GM12878 (cell line): ENCODE measurements at regions not wholly inside any gene's neighbourhood (a gene's known extent, or its start where the extent isn't known, plus 50 kb on each side); places are given as distances from the start of the nearest gene placed in this dataset.
A peak's percentile ranks its signal among the peaks of the same experiment; 100 is the strongest.

Source experiments
- KAT2A ChIP-seq: conservative IDR thresholded peaks from 2 replicates; pipeline ENCODE4 v1.6.1; 2011; ENCODE audit warnings: low read depth, low read length; ENCODE audit not compliant: control insufficient read depth
- MEF2B ChIP-seq: fragments of 450-650 bp; IDR thresholded peaks from 2 replicates; pipeline ENCODE4 v1.6.1; 2018; ENCODE audit warnings: mild to moderate bottlenecking, moderate library complexity; ENCODE audit not compliant: partially characterized antibody, poor library complexity, severe bottlenecking
- NR2C2 ChIP-seq: IDR thresholded peaks from 2 replicates; pipeline ENCODE4 v1.6.1; 2011; ENCODE audit warnings: borderline replicate concordance, low read depth; ENCODE audit not compliant: control insufficient read depth, insufficient read length
- SMC3 ChIP-seq: IDR thresholded peaks from 2 replicates; pipeline ENCODE4 v1.6.1; 2011; ENCODE audit warnings: low read length, improper control_type of control experiment, borderline replicate concordance
- TF ChIP-seq, protein P1 (sequence below): fragments of 450-650 bp; IDR thresholded peaks from 2 replicates; pipeline ENCODE4 v1.6.1; 2017; ENCODE audit warnings: mild to moderate bottlenecking, moderate library complexity
- TF ChIP-seq, protein P2 (sequence below): fragments of 450-650 bp; IDR thresholded peaks from 2 replicates; pipeline ENCODE4 v1.6.1; 2017; ENCODE audit warnings: mild to moderate bottlenecking

DNA sequence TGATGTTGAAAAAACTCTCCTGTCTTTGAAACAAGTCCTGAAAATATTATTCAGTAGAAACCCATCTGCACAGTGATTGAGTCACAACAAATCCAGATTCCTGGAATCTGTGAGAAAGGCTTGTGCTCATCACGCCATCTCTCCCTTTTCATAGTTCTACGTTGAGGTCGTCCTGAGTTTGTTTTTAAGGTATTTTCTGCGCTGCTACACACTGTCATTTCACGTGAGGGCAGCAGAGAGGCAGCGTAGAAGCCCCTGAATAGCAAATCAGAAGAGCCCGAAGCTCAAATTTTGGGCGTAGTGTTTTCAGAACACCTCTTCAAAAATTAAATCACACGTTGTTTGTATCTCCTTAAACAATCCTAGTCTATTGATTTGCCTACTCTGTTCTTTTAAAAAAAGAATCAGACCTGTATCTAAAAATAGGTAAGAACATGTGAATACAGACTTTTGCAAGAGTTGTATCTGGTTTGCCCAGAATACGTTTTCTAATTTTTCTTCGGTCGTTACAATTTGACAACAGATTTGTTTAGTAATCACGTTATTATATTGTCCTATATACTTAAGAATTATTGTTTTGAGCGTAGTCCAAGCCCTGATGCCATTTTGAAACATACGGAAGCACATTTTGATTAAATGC is 61.6 kb upstream of the SLC38A11 start (continued):
- TF ChIP-seq, protein P1, sequence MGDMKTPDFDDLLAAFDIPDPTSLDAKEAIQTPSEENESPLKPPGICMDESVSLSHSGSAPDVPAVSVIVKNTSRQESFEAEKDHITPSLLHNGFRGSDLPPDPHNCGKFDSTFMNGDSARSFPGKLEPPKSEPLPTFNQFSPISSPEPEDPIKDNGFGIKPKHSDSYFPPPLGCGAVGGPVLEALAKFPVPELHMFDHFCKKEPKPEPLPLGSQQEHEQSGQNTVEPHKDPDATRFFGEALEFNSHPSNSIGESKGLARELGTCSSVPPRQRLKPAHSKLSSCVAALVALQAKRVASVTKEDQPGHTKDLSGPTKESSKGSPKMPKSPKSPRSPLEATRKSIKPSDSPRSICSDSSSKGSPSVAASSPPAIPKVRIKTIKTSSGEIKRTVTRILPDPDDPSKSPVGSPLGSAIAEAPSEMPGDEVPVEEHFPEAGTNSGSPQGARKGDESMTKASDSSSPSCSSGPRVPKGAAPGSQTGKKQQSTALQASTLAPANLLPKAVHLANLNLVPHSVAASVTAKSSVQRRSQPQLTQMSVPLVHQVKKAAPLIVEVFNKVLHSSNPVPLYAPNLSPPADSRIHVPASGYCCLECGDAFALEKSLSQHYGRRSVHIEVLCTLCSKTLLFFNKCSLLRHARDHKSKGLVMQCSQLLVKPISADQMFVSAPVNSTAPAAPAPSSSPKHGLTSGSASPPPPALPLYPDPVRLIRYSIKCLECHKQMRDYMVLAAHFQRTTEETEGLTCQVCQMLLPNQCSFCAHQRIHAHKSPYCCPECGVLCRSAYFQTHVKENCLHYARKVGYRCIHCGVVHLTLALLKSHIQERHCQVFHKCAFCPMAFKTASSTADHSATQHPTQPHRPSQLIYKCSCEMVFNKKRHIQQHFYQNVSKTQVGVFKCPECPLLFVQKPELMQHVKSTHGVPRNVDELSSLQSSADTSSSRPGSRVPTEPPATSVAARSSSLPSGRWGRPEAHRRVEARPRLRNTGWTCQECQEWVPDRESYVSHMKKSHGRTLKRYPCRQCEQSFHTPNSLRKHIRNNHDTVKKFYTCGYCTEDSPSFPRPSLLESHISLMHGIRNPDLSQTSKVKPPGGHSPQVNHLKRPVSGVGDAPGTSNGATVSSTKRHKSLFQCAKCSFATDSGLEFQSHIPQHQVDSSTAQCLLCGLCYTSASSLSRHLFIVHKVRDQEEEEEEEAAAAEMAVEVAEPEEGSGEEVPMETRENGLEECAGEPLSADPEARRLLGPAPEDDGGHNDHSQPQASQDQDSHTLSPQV = no peak
- TF ChIP-seq MEF2B (no peak), SMC3 (peak; percentile 29; the same call in 1 of the 2 replicates), KAT2A (no peak), NR2C2 (no peak)
- TF ChIP-seq, protein P2, sequence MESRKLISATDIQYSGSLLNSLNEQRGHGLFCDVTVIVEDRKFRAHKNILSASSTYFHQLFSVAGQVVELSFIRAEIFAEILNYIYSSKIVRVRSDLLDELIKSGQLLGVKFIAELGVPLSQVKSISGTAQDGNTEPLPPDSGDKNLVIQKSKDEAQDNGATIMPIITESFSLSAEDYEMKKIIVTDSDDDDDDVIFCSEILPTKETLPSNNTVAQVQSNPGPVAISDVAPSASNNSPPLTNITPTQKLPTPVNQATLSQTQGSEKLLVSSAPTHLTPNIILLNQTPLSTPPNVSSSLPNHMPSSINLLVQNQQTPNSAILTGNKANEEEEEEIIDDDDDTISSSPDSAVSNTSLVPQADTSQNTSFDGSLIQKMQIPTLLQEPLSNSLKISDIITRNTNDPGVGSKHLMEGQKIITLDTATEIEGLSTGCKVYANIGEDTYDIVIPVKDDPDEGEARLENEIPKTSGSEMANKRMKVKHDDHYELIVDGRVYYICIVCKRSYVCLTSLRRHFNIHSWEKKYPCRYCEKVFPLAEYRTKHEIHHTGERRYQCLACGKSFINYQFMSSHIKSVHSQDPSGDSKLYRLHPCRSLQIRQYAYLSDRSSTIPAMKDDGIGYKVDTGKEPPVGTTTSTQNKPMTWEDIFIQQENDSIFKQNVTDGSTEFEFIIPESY = no peak
